LNCAP (cell line): ENCODE measurements at regions not wholly inside any gene's neighbourhood (a gene's known extent, or its start where the extent isn't known, plus 50 kb on each side); places are given as distances from the start of the nearest gene placed in this dataset.

Experiments used
- CTCF ChIP-seq: fragments of 450-650 bp; IDR thresholded peaks from 2 replicates; pipeline ENCODE4 v1.5.1; 2017; ENCODE audit warnings: mild to moderate bottlenecking

DNA sequence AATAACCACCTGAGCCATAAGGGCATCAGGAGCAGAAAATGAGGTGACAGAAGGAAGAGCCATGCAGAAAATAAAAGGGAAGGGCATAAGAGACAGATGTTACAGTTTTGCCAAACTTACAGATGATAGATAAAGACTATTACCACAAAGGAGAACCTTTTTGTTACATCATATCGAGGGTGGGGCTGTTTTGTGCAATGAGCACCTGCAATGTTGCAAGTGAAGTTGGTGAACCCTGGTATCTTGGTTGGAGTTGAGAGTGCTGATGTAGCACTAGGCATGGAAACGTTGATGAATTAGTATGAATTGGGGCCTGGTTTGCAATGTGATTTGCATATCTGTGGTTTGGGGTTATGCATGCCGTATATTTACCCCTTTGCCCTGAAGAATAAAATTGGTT is 119.8 kb upstream of the TEX13D start:
- TF ChIP-seq CTCF: no peak

DNA sequence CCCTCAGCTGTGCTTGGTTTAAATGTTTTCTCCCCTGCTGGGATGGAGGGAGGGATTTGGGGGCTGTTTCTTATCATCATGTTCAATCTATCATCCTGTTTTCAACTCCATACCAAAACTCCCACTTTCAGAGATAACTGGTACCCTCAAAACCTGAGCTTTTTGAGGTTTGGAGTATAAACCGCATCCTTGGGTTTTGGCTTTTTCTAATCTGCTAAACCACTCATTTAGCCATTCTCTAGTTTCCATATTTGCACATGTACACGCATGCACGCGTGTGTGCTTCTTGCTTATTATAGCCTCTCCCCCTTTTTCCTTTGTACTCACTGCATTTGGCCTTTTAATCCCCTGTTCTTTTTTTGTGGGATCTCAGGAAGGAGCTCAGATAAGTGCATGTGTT is 116.7 kb upstream of the TEX13D start:
- no peak for TF ChIP-seq CTCF

- TF ChIP-seq CTCF: no peak
Observed at GRCh38 chrX:124216396-124217115, 115.9 kb upstream of the TEX13D start.

DNA sequence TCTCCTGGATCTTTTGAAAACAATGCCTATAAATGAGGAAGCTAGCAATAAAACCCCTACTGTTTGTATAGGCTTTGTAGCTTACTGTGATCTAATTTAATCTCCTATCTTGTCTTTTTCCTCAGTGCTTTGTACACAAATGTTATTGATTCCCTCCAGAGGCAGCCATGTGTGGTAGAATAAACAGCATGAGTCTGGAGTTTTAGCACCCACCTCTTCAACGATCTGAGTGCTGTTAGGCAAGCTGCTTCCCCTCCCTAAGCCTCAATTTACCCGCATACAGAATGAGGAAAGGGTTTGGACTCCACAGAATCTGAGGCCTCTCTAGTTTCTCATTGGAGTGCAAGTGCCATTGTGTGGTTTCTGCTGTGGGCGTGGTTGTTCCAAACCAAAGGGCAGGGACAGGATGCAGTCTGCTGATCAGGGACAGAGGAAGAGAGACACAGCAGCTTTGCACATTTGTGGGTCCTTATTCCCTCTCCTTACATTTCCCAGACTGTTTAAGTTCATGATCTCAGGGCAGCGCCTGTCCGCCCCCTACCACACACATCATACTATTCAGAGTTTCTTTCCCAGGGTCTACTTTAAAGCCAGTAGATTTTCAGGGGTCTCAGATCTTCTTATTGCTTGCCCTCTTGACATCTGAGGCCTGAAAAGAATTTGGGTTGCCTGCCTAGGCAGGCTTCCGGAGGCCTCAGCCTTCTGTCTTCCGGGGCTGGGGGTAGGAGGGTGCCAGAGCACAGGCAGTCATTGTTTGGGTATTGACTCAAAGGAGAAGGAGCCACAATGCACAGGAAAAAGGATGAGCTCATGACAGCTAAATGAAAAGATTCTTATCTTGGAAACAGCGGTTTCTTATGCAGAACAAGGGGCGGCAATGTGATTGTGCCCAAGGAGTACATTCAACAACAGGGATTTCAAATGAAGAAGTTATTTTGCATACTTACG is 114.9 kb upstream of the TEX13D start:
- no peak for TF ChIP-seq CTCF

- TF ChIP-seq CTCF: no peak
Observed at GRCh38 chrX:124223524-124223923, 108.9 kb upstream of the TEX13D start.

DNA sequence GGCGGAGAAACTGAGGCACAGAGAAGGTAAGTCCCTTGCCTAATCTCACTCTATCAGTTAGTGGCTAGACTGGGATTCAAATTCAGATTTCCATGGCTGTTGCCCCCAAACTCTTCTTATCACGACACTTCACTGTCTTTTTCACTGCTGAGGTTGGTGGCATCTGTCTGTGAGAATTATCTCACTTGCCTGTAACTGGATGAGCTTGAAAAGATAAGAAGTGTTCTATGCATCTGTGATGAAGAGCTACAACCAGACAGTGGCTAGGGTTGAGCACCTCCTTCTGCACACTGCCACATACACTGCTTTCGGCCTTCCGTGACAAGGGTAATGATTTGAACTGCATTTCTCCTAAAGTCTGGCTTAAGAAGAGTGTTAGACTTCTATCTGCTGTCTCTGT is 107.9 kb upstream of the TEX13D start:
- no peak for TF ChIP-seq CTCF

- no peak for TF ChIP-seq CTCF
Observed at GRCh38 chrX:124226129-124226528, 106.3 kb upstream of the TEX13D start.
